GM19467 (cell line): ENCODE measurements at regions not wholly inside any gene's neighbourhood (a gene's known extent, or its start where the extent isn't known, plus 50 kb on each side); places are given as distances from the start of the nearest gene placed in this dataset.

Source experiments
- ATAC-seq: cut with Tn5 transposase; IDR thresholded peaks from one replicate; pipeline ENCODE4 v1.9.1; 2021; ENCODE audit warnings: mild to moderate bottlenecking, moderate library complexity; ENCODE audit not compliant: unreplicated experiment

DNA sequence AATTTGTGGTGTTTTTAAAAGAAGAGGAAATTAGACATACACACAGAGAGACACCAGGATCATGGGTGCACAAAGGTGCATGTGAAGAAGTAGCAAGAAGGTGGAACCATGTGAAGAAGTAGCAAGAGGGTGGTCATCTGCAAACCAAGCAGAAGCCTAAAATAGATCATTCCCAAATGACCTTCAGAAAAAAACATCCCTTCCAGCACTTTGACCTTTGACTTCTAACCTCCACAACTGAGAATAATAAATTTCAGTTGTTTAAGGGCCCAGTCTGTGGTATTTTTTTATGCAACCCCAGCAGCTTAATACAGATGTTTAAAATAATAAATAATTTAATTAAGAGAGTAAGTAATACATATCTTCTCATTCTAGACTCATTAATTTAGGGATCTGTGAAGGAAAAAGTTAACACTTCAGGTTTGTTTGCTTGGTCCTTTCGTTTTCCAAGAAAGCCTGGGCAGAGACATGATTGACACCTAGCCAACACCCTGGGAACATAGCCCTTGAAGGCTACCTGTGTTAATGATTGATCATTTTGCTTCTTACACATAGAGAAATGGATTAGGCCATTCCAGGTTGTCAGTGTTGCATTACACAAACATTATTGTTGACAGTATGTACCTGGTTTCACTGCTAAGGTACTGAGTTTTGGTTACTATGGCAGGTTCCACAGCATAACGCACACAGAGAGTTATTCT is 1331.2 kb upstream of the GBE1 start:
- no peak for ATAC-seq

DNA sequence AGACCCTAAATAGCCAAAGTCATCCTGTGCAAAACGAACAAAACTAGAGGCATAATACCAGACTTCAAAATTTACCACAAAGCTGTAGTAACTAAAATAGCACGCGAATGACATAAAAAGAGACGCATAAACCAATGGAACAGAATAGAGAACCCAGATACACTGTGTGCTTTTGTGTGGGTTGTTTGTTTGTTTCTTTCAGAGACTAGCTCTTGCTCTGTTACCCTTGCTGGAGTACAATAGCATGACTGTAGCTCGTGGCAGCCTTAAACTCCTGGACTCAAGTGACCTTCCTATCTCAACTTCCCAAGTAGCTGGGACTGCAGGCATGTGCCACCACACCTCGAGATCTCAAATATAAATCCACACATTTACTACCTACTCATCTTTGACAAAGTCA is 1314.6 kb upstream of the GBE1 start:
- ATAC-seq: no peak

DNA sequence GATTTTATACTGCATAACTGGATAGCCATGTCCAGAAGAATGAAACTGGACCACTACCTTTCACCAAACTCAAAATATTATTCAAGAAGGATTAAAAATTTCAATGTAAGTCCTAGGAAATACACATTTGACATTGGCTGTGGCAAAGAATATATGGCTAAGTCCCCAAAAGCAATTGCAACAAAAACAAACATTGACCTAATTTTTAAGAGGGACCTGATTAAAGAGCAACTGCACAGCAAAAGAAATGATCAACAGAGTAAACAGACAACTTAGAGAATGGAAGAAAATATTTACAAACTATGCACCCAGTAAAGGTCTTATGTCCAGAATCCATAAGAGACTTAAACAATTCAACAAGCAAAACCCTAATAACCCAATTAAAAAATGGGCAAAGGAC is 1313.0 kb upstream of the GBE1 start:
- ATAC-seq: no peak

DNA sequence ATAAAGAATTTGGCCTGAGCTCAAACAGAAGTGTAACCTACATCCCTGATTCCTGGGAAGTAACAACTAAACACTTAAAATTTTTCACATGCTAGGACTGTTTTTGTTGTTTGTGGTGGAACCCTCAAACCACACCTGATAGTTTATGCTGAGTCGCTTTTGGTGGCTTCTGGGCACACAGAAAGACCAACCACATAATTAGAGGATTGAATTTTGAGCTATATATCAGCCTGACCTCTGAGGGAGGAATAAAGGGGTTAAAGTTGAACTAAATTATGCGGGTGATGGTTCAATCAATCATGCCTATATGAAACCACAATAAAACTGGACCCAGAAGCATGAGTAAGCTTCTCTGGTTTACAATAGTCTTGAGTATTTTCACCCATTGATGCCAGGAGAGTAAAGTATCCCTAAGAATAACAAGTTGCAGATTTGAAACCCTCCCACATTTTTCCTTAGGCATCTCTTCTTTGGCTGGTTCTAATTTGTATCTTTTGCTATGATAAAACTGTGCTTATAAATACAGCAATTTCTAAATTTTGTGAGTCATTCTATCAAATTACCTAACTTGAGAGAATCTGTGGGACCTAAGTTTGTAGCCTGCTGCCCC is 1304.5 kb upstream of the GBE1 start:
- ATAC-seq: no peak

DNA sequence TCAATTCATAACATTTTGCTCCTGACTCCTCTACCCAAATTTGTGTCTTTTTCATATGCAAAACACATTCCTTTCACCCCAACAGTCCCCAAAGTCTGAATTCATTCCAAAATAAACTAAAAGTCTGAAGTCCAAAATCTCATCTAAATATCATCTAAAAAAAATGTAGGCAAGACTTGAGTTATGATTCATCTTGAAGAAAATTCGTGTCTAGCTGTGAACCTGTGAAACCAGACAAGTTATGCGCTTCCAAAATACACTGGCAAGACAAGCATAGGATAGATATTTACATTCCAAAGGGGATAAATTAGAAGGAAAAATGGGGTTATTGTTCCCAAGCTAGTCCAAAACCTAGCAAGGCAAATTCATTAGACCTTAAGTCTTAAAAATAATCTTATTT is 1302.0 kb upstream of the GBE1 start:
- ATAC-seq: no peak

DNA sequence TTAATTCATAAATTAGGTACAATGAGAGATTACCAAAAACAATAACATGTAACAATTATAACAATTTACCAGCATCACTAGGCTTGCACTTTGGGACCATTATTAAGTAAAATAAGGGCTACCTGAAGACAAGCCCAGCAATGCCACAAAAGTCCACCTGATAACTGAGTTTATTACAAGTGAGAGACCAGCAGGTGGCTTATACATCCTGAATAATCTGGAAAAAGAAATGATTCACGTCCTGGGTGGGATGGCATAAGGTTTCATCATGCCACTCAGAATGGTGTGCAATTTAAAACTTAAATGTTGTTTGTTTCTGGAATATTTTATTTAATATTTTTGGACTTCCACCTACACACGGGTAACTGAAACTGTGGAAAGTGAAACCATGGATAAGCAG is 1287.1 kb upstream of the GBE1 start:
- ATAC-seq: no peak

DNA sequence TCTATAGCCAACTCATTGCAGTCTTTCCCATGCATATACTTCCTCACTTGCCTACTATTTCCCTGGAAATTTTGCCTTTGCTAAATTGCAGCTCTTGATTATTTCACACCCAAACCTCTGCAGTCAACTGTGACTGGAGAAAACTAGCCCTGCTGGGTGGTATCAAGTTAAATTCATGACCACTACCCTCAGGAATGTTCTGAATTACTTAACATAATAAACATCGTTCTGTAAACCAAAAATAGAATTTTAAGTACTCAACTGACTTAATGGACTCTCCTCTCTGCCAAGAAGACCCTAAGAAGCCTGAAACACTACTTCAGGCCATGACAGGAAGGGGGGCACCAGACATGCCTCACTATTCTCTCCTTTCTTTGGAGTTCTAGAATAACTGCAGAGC is 1278.0 kb upstream of the GBE1 start:
- no peak for ATAC-seq

DNA sequence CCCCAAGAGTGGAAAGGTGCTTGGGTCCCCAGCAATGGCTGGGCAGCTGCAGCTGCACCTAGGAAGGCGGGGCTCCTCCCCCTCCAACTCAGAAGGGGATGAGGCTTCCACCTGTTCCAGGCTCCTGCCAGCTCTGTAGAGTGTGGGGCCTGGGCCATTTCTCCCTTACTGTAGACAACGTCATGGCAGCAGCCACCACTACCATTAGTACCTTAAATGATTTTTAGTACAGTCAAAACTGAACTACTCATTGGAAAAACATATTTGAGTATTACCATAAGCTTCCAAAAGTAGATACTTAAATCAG is 1274.2 kb upstream of the GBE1 start:
- ATAC-seq: no peak

DNA sequence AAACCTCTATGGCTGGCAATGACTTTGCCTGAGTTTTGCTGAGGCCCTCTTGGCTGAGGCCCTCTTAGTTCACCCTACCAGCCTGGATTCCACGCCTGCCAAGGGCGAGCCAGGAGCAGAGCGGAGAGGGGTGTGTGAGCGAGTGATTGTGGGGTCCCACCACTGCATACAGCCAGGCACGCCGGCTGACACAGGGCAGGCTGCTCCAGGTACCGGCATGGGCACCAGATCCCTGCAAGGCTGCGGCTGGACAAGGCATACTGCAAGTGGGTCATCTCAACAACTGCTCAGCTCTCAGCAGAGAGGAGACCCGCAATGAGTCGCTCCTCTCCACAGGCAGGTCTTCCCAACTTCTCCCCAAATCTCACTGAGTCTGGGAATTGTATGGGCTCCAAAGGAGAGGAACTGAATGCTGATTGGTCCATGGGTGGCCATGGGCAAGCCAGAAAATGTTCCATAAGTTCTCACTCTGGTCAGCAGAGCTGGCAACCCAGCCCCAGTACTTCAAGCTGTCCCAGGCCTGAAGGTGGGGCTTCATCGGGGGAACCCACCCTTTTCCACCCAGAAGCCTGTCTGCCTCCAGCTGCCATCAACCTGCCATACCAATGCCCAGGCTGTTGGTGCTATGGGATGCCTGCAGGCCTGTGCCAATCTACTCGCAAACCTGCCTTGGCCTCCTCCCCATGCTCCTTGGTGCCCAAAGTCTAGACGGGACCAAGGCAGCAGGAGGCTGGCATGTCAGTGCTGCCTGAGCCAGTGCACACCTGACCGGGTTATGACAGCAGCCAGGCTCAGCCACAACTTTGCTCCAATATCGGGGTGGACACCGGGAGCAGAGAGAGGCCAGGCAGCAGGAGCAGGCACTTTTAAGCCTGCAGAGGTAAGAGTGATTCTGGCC is 1273.6 kb upstream of the GBE1 start:
- ATAC-seq: no peak

DNA sequence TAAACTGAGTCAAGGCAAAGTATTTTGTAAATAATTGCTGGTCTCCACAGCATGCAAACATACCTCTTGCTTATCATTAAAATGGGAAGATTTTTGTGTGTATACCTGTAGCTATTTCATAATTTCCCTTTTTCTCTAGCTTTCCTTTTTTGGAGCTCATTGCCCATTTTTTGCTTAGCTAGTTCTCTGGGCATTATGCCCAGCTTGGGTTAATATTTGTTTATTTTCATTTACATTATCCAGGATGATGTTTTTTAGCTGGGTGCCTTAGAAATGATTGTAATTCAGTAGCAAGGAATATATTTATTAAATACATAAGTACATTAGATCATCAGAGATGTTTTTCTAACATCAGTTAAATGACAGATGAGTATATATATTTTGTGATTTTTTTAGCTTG is 1271.7 kb upstream of the GBE1 start:
- ATAC-seq: no peak

DNA sequence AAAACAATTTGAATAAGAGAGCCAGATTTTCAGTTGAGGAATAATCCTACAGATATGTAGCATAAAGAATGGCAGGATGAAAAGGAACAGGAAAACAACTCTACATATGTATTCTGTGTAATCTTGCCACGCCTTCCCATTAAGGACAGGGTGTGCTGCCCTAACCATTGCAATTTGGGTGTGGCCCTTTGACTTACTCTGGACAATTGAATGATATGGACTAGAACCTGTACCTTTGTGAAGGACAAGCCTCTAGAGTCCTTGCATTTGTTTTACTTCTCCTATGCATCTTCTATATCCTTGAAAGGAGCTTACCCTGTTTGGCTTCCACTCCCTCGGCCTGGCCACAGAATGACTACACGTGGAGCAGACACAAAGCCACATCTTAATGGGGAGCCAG is 1261.6 kb upstream of the GBE1 start:
- no peak for ATAC-seq

DNA sequence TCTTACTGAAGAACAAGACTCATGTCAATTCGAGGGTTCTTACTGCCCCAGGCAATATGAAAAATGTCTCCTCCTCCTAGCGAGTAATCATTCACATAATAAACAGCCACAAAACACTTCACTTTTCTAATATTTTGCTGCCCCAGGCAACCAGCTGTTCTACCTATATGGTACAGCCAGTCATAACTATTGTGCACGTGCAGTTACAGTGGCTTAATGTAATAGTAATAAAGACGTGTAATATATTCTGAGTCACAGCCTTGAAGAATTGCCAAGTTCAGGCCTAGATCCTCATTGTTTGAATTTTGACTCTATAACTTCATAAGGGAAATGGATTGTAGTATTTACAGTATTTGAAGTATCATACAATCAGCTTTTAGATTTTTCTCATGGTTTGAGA is 1250.0 kb upstream of the GBE1 start:
- no peak for ATAC-seq

DNA sequence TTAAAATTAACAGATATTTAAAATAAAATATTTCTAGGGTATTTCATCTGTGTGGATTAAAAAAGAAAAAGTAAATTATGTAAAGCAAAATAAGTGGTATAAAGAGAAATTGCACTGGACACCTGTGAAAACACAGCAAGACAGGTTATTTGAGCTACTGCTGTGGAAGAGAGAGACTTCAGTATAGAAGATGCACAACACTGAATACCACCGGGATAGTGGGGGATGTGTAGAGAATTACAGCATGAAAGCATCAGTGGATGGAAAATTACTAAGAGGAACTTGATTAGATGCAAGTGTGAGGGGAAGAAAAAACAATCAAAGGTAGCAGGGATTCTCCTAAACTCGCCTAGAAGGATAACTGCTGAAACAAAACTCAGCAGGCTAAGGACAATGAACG is 1242.5 kb upstream of the GBE1 start:
- no peak for ATAC-seq

DNA sequence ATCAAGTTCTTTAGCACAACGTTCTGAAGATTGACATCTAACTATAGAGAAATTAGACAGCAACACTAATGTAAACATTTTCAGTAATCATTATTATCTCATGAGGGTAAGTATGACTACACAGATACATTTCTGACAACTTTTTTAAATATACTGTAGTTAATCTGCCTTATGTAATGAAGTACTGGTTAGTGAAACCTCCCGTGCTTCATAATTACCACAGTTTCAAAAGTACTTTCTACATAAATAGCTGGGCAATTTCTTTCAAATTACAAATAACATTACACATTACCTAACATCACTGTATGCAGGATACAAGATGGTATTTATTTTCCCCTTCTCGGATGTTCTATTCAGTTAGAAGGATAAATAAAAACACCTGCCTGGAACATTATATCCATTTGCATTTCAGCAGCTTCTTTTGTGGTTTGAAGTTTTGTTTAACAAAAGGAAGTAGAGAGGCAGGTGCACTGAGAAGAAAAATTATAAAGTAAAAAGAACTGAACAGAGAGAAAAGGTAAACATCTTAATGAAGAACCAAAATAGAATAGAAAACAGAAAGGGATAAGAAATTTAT is 1241.5 kb upstream of the GBE1 start:
- ATAC-seq: no peak

DNA sequence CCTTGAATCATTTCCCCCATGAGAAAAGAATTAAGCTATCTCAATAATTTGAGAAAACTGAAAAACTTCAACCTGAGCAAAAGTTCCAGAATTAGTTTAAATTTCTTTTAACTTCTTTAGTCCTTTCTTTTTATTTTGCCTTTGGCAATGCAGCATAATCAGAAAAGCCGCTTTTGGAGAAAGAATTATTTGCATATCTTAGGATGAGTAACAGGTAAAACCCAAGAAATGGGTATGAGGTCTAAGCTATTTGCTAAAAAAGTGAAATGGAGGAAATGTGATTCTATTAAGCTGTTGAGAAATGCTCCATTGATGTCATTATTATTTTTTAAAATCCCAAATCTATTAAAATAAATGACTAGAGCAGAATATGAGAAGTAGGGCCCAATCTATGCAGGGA is 1238.3 kb upstream of the GBE1 start:
- no peak for ATAC-seq

DNA sequence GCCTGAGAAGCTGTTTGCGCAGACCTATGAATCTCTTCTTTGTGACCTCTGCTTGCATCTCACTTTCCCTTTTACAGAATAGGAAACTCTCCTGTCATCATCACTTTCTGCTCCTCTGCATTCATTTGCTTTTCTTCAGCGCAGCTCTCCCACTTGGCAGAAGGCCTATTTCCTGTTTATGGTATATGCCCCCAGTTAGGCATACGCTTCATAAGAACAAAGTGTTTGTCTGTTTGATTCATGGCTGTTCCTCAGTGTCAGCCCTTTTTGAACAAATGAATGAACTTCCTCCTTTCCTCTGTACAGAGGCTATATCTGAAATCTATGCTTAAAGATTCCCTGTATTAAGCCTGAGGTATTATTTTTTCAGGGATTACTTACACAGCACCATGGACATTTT is 1216.9 kb upstream of the GBE1 start:
- no peak for ATAC-seq

DNA sequence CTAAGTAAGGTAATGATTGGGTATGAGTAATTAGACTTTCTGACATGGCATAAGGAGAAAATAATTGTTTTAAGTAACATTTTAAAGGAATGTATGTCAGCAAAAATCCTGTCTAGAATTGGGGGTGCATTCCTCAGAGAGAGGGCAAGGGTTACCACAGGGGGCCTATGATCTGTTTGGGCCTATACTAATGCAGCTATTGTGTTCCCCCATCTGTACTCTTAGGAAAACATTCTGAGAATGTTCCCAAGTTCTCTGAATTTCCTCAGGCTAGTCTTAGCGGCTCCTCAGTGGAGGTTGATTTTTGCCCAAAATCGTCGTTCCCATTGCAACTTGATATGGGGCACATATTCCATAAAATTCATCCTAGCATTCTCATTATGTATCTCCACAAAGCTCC is 1216.4 kb upstream of the GBE1 start:
- ATAC-seq: no peak

DNA sequence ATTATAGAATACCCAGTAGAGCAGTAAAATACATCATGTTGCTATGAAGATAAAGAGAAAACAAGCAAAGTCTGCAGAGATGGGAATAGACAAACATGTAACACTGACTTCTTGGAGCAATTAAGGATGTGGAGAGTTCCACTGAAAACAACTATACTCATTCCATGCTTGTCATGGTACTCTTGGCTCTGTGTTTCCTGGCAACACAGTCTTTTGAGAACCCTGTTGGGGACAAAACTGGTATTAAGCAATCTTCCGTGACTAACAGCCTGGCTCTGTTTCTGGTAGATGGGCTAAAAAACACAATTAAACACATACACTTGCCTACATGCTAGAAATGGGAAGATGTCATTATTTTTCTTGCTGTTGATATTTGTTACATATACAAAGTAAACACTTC is 1212.3 kb upstream of the GBE1 start:
- ATAC-seq: no peak

DNA sequence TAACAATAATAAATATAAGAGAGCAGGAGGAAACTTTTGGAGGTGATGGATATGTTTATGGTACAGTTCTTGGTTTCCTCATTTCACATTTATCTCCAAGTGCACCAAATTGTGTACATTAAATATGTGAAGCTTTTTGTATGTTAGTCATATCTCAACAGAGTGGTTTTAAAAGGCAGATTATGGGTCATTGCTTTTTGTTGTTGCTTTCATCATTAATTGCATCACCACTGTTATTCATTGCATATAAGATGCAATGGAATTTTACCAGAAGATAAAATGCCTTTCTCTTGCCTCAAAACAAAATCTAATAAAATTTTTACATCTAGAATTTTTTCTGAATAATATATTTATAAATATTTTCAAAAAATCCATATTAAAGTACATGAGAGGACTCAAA is 1198.9 kb upstream of the GBE1 start:
- no peak for ATAC-seq

DNA sequence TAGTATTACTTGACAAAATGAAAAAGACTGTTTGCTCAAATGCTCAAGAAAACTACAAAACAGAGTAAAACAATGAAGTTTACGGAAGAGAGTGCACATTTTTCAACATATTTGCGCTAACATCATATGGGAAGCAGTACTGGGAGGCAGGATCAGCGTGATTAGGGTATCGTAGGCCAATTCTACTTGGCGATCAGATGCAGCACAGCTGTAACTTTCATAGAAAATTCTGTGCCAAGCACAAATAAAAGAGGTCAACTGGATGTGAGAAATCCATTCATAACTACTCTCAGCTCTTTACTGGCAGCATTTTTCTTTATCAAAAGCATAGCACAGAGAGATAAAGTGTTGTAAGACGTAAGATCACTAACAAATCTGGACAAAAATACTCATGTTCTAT is 1196.3 kb upstream of the GBE1 start:
- no peak for ATAC-seq

DNA sequence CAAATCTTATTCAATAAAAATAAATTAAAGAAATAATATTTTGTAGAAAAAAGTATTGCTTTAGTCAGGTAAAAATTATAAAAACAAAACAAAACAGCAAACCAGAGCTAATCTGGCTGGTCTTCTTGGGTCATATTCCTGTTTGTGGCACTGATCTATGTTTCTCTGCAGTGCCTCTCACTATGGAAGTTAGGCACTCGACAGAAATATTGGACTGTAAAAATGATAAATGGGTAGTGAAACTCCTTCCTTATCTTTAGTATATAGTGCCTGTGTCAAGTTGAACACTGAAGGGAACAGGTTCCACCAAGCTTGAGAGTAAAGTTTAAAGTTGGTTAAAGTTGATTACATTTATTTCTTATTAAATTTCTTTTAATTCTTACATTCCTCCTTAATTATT is 1195.6 kb upstream of the GBE1 start:
- ATAC-seq: no peak

DNA sequence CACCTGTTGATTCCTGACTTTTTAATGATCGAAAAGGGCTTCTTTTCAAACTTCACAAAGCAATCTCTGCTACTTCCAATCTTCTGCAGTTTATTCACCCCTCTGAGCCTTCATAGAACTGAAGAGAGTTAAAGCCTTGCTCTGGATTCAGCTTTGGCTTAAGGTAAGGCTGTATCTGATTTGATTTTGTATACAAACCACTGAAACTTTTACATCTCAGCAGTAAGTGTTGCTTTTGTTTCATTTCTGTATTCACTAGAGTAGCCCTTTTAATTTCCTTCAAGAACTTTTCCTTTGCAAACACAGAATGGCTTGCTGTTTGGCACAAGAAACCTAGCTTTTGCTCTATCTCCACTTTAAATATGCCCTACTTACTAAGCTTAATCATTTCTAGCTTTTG is 1193.0 kb upstream of the GBE1 start:
- ATAC-seq: no peak
